Dermis blood vessel endothelial cell (primary cell): ENCODE measurements at regions not wholly inside any gene's neighbourhood (a gene's known extent, or its start where the extent isn't known, plus 50 kb on each side); places are given as distances from the start of the nearest gene placed in this dataset.
"Not testable (repeated sequence)": the region's sequence is repeated elsewhere in the genome, so short reads cannot be mapped to it uniquely, and the experiment has no call there.

Experiments
- DNase-seq: peaks from one replicate; pipeline ENCODE4 v3.0.0; 2010

DNA sequence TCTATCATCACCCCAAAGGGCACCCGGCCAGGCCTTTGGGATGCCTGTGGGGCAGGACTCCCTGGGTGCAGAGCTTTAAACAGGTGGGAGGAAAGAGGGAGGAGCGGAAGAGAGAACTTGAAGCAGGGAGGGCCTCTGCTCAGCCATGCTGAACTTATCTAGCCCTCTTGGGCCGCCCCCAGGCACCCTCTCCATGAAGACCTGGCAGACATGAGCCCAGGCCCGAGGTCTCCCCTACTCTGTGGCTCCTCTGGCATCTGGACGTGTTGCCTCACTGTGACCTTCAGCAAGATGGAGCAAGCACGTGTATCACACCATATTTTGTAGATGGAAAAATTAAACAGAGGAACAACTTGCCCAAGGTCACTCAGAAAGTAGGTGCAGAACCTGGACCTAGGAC, 711.4 kb downstream of the MATN1 start:
- no peak for DNase-seq

DNA sequence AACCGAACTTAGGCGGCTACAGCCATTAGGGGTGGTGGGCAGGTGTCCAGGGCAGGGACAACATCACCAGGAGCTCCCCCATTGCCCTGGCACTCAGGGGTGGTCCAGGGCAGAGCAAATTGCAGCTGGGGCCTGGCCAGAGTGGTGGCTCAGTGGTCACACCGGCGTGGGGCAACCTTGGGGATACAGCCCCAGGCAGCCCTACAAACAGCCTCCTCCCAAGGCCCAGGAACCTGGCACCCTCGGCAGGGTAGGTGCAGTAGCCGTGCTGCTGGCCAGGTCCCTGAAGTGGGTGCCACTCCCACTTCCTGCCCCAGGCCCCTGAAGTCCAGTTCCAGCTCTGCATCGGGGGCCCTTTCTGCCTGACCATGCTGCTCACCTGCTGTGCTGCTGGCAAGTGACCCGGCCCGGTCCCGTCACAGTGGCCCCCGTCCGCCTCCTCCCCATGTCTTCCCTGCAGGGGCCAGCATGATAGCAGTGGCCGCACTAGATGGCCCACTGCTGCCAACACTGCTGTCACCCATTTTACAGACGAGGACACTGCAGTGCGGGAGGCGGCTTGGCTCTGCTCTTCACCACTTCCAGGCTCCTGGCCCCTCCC, 712.8 kb downstream of the MATN1 start:
- DNase-seq: no peak

DNA sequence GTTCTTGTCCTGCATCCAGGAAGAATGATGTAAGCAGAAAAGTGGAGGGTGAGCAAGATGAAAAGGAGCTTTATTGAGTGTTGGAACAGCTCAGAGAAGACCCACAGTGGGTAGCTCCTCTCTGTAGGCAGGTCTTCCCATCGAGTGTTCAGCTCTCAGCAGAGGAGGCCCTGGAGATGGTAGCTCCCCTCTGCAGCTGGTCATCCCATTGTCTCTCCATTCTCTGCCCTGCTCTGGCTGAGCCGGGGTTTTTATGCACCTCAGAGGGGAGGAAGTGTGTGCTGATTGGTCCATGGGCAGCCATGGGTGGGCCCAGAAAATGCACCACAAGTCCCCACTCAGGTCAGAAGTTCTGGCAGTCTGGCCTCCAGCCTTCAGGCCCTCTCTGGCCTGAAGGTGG, 713.7 kb downstream of the MATN1 start:
- no peak for DNase-seq

DNA sequence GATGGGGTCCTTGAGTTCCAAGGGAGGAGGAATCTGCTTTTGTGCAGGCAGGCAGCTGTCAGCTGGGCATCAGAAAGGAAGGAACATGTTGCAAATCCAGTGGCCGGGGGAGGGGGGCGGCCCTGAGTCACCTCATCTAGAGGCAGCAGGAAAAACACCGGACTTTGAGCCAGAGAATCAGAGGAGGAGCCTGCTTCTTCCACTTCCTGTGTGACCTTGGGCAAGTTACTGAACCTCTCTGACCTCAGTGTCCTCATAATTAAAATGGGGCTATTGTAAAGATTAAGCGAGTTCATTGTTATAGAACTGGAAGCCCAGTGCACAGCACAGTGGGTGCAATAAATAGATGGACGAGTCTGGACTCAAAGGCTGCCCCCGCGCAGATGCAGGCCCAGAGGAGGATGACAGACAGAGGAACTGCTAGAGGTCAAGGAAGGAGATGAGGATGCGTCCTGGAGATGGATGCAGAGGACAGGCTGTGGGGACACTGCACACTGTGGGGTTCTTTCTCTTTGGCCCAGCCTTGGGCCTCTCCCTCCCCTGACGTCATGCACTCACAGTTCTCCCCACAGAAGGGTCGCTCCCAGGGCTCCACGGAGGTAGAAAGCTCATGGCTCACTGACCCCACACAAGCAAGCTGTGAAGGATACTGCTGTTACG, 714.3 kb downstream of the MATN1 start:
- peak; percentile 54 for DNase-seq

DNA sequence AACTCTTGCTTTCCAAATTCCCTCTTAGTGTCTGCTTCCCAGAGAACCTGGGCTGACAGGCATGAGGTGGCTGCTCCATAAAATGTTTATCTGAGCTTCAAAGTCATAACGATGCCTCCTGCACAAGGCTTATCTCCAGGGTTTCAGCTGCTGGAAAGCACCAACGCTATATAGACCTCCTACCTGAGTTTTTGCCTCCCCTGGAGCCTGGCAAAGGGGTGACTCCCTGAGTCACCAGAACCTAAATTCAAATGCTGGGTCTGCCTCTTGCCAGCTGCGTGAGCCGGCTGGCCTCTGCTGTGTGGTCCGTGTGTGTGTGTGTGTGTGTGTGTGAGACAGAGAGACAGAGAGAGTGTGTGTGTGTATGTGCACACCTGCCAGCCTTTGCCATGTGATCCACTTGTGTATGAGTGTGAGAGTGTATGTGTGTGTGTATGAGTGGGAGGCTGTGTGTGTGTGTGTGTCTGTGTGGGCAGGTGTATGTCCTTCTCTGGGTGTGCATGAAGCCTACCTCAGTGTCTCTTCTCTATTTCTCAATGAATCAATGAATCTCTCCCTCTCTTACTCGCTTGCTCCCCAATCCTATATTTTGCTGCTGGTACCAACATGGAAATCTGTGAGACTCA, 714.9 kb downstream of the MATN1 start:
- peak; percentile 7 for DNase-seq

DNA sequence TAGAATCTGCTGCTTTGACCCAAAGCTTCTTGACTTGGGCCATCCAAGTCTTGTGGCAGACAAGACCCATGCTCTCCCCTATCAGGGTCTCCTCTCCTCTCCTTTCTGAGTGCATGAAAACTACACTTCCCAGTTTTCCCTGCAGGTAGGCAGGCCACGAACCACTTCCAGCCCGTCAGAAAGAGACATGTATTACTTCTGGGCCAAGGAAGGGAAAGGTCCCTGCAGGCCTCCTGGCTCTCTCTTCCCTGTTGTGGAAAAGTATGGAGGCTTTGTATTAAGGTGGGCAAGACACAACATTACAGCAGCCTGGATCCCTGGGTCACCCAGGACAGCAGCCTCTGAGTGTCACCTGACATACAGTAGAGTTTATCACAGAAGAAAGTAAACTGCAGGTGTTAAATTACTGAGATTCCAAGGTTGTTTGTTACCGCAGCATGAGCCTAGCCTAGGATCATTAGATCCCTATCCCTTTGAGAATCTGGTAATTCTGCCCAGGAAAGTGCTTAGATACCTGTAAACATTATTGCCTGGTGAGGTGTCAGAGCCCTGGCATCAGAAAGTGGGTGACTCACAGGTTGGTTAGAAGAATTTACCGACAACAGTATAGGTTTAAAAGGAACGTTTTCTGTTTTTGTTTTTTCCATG, 717.3 kb downstream of the MATN1 start:
- DNase-seq: no peak

DNA sequence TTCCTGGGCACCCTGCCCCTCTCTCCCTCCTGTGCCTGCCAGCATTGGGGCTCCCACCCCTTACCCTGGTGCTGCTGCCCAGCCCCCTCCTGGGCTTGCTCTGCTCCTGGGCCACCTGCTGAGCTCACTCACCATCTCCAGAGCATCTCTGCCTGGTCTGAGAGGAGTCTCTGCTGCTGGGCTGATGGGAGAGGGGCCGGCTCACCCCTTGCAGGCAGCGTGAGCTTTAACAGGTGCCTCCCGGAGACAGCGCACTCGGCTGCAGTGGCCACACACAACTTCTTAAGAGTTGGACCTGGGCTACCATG, 721.7 kb downstream of the MATN1 start:
- no peak for DNase-seq

DNA sequence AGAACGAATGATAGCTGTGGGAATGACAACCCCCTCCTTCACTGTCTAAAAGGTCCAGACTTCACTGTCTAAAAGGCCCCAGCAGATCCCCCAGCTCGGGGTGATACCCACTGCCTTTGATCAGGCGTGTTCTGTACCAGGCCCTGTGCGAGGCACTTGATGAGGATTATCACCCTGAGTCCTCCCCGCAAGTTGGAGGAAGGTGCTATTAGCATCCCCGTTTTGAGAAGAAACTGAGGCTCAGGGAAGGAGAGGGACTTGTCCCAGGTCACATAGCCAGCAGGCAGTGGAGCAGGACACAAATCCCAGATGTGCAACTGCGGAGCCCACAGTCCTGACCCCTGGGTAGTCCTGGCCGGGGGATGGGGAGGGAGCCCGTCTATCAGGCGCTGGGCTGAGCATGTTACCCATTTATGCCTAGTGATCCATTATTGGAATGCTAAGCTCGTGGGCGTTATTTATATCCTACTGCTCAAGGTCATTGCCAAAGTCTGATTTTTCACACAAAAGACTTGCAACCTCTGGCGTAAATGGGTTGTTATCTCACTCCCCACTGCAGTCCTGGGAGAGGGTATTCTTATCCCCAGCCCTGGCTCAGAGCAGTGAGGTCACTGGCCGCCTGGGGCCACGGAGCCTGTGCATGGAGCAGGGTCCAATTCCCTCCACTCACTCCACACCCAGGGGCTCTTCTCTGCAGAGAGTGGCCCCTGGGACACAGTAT, 722.2 kb downstream of the MATN1 start:
- DNase-seq: no peak

DNA sequence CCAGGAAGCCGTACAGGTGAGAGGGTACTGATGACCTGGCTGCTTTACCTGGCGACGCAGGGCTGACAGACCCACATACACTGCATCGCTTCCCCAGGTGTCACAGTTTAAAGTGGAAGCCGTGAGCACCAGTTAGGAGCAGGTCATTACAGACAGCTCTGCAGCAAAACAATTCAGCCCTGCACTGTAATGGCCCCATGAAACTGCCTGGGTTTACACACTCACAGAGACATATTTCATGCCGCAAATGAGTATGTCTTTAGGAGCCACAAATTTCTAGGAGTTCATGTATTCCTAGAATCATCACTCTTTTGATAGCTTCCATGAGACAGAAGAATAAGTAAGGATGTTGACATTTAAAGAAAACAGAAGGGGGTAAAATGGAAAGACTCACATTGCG, 723.1 kb downstream of the MATN1 start:
- no peak for DNase-seq

DNA sequence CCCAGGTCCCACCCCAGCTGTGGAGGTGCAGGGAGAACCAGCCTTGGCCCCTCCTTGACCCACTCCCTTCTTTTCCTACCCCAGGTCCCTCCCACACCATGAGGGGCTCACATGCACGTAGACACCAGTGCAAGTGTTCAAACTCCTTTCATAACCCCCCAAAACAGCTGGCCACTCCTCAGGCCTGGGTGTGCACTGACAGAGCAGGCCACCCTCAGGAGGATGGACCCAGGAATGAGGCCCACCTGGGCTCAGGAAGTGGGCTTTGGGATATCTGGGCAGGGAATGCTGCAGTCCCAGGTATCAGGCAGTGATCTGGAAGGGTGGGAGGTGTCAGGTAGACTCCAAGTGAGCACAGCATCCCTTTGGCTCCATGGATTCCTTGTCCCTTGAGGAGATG, 723.8 kb downstream of the MATN1 start:
- no peak for DNase-seq

DNA sequence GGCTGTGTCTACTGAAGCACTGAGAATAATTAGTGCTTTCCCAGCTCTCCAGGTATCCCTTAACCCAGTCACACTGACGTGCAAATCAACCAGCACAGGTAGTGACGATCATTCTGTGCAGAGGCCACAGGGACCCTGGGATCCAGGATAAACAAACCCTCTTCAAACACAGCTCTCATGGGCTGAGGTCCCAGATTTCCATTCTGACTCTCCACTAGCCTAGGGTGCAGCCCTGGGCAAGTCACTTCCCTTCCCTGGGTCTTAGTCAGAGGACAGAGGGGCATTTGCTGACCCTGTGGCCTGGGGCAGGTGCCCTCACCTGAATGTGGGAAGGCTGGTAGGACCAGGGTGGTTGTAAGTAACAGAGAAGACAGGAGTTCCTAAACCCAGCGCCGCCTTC, 724.7 kb downstream of the MATN1 start:
- DNase-seq: no peak

DNA sequence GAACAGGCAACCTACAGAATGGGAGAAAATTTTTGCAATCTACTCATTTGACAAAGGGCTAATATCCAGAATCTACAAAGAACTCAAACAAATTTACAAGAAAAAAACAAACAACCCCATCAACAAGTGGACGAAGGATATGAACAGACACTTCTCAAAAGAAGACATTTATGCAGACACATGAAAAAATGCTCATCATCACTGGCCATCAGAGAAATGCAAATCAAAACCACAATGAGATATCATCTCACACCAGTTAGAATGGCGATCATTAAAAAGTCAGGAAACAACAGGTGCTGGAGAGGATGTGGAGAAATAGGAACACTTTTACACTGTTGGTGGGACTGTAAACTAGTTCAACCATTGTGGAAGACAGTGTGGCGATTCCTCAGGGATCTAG, 725.6 kb downstream of the MATN1 start:
- DNase-seq: not testable (repeated sequence)

DNA sequence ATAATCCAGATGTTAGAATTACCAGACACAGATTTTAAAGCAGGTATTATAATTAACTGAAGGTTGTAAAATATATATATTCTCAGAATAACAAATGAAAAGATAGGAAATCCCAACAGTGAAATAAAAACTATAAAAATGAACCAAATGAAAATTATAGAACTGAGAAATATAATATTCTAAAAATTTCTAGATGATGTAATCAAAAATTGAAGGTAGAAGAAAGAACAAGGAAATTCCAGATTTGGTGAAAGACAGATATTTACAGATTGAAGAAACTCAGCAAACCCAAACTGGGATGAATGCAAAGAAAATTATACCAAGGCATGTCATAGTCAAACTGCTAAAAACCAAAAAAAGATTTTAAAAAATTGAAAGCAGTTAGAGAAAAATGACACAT, 729.4 kb downstream of the MATN1 start:
- no peak for DNase-seq

DNA sequence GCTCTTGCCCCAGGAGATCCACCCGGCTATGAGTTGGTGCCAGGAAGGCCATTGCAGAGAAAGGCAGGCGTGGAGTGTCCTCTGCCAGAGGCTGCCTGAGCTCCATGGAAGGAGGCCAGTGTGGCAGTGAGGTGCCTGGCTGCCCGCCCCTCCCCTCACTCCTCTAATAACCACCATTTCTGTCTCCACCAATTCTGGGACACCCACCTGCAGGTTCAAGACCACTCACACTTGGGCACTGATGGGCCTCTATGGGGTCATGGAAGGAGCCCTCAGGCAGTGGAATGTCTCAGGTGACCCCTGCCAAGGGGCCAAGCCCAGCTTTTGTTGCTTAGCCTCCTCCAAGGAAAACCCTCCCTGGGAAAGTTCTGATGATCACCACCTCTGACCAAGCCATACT, 731.6 kb downstream of the MATN1 start:
- DNase-seq: no peak

DNA sequence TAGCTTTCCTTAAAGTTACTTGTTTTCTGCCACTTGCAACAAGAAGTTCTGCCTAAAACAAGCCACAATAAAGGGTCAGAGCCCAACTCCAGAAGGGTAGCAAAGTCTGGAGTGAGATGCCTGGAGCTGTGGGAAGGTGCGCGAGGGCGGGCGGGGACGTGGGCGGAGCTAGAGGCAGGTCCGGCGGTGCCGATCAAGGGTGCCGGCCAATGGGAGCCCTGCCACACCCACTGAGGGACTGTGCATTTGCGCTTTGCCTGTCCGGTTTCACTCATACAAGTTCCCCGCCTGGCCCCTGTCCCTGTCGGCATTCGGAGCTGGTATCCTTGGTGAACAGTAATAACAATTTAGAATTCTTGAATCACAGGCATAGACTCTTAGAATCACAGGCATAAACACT, 732.4 kb downstream of the MATN1 start:
- no peak for DNase-seq

DNA sequence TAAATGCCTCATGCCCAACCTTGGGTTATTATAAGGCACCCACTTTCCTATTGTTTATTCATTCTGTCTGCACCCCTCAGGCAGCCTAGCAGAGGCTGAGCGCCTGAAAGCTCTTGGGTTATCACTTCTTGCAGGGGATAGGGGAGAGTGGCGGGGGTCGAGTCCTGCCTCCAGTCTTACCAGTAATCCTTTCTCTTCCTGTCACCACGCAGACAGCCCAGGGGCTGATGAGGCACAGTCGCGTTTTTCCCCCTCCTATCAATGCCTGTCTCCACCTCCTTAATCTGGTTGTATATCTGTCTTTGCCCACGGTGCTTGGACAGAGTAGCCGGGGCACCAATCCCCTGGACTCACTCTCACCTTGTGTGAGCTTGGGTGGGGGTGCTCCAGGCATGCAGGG, 733.1 kb downstream of the MATN1 start:
- DNase-seq: no peak

DNA sequence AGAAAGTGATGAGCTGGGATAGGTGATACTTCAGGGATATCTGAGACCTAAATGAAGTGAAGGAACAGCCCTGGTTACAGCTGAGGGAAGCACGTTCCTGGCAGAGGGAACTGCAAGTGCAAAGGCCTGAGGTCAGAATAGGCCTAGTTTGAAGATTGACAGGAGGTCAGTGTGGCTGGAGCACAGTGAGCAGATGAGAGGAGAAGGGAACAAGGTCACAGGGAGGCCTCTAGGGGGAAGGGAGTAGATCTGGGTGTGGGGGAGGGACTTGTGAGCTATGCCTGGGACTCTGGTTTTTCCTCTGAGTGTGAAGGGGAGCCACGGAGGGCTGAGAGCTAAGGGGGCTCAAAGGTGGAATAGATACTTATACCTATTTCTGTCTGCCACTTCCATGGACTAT, 736.4 kb downstream of the MATN1 start:
- no peak for DNase-seq

DNA sequence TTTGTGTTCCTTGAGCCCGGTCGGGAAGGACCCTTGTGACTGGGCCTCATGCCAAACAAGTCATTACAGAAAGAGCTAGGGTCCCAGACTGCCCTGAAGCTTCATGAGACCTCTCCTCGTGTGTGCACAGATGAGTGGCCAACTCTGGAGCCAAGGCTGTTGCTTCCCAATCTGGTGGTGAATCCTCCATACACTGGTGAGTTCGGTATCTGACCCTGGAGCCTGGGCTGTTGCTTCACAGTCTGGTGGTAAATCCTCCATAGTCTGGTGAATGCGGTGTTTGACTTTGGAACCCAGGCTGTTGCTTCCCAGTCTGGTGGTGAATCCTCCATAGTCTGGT, 737.8 kb downstream of the MATN1 start:
- no peak for DNase-seq

DNA sequence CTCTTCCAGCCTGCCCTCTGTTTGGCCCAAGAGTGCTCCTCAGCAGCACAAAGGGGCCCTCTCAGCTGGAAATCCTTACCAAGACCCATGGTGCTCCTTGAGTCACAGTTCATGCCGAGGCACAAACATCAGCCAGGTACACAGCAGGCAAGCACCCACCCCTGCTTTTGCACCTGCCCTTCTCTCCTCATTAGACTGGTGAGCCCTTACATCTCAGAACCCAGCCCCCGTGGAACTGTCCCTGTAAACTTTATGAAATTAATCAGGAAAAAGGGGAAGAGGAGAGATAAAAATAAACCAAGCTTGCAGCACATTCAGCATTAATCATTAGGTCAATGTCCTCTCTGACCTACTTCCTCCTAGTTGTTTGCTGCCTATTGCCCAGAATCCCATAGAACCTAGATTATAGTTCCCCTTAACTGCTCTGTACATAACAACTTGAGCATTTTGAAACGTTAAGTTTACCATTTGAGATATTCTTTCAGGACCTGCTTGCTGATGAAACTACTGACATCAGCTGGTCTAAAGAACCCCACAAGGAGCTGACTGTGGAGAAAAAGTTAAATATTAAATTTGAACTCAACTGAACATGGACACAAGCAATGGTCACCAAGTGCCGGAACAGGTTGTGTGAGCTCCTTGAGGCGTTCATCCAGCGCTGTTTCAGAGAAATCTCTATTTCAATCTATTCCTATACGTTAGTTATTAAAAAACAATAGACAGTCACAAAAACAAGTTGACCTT, 738.4 kb downstream of the MATN1 start:
- DNase-seq: peak; percentile 29

DNA sequence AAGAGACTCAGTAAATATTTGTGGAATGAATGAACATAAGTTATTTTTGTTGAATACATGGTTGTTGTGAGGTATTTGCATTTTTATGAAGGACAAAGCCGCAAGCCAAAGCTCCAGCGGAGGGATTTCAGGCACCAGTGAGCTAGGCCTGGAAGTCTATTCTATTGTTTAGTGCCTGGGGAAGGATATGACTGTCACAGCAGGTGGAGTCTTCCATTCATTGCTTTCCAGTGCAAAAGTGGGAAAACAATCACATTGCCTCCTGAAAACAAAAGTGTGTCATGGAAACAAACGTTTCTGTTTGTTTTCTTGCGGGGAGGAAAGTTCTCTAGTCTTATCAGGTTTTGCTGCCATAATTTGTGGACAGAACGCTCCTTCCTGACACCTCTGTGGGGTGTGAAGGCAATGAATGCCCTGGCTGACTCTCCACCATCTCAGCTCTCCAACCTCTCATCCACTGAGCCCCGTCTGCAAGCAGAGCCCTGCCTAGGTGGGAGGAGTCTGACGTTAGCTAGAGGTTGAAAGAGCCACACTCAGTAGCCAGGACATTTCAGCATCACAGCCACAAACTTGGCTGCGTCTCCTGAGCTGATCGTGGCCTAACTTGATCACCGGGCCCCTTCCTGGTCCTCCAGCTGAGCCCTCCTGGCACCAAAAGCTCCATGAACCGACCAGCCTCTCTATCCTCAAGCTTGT, 739.1 kb downstream of the MATN1 start:
- DNase-seq: peak; percentile 85

DNA sequence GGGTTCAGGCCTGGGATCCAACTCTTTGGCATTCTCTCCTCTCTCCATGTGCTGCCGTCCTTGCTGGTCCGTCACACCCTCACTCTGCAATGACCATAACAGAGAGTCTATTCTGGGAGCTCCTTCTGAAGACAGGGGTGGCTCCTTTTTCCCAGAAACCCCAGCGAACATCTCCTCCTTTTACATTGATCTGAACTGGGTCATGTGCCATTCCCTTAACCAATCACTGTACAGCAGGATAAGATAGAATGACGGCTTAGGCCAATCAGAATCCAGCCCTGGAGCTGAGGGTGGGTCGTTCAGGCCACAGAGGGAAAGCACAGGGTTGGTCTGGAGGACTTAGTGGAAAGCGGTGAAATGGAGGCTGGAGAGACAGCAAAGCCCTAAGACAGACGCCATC, 740.1 kb downstream of the MATN1 start:
- DNase-seq: no peak

DNA sequence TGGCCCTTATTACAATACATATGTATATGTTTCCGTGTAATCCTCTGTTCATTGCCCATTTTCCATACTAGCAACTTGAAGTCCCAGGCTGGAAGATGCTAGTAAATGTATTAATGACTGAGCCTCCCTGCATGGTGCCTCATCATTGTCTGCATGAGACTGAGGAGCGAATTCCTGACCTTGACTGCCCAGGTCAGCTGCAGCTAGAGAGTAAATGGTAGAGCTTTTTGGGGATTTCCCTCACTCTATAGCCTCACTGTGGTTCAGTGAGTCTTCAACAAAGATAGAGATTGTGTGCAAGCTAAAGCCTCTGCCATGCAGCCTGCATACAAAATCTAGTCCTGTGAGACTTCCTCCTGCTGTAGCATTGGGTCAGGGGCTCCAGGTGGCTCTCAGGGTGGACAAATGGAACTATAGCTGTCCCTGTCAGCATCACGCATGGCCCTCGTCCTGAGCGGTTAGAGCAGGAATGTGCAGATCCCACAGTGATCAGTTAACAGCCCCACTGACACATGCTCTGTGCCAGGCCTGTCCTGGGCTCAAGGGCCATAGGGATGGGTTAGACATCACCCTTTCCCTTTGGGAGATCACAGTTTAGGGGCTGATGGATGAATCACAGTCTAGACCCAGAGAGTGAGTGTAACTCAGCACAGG, 741.7 kb downstream of the MATN1 start:
- no peak for DNase-seq
